WI38 (cell line): ENCODE measurements at regions not wholly inside any gene's neighbourhood (a gene's known extent, or its start where the extent isn't known, plus 50 kb on each side); places are given as distances from the start of the nearest gene placed in this dataset.

Source experiments
- H3K4me3 ChIP-seq: 2 replicates; pipeline ENCODE4 v1.5.1; 2011; ENCODE audit warnings: low read depth, mild to moderate bottlenecking, control low read depth, low read length
- CTCF ChIP-seq: IDR thresholded peaks from 2 replicates; pipeline ENCODE4 v1.5.1; 2012; ENCODE audit warnings: low read depth, mild to moderate bottlenecking, control low read depth, low read length

DNA sequence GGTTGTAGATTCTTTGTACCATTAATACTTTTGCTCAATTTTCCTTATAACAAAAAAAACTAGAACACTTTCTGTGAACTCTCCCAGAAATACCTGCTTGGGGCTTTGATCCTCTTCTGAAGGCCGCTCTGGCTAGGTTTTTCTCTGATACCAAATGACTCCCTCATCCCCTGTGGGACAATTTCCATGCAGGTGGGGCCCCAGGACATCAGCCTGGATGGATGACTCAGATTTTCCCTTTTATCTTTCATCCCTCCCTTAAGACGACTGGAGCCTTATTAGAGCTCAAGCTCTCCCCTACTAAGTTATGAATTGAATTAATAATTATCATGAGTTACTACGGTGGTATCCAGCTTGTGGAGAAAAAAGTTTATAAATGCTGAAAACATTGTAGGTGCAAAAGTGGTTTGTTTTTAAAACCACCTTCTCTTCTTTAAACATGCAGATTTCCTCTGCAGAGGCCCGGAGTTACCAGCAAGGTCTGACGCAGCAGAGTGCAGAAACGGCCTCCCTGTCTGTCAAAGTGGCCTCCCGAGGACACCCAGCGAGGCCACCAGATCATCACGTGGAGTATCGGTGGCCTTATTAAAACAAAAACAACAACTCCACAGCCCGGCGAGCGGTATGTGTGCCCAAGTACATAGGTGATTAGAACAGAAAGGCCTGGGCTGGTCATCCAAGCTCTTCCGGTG is 50.8 kb upstream of the IRX4 start:
- no peak overlapping the region for H3K4me3 ChIP-seq
- TF ChIP-seq CTCF, result no peak
